GM21390 (cell line): ENCODE measurements at regions not wholly inside any gene's neighbourhood (a gene's known extent, or its start where the extent isn't known, plus 50 kb on each side); places are given as distances from the start of the nearest gene placed in this dataset.

ENCODE experiments used
- ATAC-seq: cut with Tn5 transposase; IDR thresholded peaks from one replicate; pipeline ENCODE4 v1.9.1; 2021; ENCODE audit not compliant: unreplicated experiment

- no peak for ATAC-seq
These were observed 97.6 kb downstream of the TM2D1 start for GRCh38 chr1:61627365-61627764.

GRCh38 chr1:61626816-61627215 lies 98.1 kb downstream of the TM2D1 start:
- no peak for ATAC-seq

- ATAC-seq, result no peak
These were observed 101.1 kb downstream of the TM2D1 start for GRCh38 chr1:61623852-61624251.

GRCh38 chr1:61620536-61620935 lies 104.4 kb downstream of the TM2D1 start:
- ATAC-seq, result no peak

- ATAC-seq, result no peak
These were observed 106.2 kb downstream of the TM2D1 start for GRCh38 chr1:61618755-61619154.

GRCh38 chr1:61618193-61618592 lies 106.7 kb downstream of the TM2D1 start:
- no peak for ATAC-seq

DNA sequence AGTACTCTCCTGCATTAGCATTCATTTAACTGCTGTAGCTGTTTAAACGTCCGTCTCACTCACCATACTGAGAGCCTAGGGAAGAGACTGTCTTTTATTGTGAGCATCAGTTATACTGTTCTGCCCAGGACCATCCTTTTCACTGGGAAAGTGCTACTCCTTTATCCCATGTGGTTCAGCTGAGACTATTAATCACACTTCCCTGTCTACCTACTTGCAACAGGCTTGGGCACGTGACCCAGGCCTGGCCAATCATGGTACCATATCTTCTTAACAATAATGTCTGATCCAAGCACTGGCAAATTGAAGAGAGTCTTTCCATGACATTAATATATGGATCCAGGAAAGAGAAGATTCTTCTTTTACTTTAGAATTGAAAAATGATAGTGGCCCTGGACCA lies 108.1 kb downstream of the TM2D1 start:
- no peak for ATAC-seq

- no peak for ATAC-seq
These were observed 112.3 kb downstream of the TM2D1 start for GRCh38 chr1:61612602-61613001.

GRCh38 chr1:61609040-61609439 lies 115.9 kb downstream of the TM2D1 start:
- ATAC-seq, result no peak

DNA sequence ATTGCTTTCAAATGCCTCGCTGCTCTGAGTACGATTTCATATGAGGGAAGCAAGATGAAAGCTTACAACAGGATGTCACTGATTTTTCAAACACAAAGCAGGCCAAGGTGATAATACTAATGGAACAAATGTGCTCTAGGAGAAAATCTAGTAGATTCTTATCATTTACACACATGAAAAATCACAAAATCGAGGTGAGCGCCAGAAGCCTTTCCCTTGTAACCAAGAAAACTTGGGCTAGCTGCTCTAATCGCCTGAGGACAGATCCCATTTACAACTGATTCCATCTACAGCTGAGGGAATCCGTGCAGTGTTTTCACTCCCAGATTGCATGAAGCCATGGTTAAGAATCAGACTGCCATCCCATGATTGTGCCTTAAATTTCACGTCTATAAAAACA lies 117.5 kb downstream of the TM2D1 start:
- no peak for ATAC-seq

DNA sequence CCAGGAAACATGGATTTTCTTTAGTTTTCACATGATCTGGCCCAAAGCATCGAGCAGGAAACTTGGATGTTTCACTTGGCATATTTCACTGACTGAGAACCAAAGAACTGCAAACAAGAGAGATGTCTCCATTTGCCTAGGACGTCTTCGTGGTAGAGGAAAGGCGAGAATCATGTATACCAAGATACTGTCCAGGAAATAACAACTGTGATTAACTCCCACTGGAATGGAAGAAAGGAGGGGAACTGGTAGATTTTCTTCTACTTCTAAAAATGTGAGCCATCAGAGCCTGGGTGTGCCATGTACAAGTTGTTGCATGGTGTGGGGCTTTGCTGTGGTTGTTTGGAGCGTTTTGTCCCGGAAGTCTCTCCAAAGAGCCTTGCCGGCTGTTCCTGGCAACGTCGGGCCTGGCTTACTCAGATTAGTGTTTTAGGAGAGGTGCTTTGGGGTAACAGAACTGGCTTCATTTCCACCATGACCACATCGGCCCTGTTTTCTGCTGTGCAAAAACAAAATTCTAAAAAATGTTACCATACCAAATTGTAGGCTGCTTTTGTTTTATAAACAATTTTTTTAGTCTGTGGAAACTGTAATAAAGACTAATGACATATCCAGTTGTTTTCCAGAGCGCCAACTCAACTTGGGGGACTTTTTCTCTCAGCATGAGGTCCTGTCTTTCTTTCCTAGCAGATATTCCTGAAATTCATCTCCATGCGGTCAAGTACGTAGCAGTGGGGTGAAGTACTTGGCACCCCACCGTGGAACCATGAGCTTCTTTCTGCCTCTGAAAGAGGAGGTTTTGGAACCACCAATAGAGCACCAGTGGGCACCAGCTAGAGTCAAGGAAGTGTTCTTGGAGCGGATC lies 118.3 kb downstream of the TM2D1 start:
- no peak for ATAC-seq

DNA sequence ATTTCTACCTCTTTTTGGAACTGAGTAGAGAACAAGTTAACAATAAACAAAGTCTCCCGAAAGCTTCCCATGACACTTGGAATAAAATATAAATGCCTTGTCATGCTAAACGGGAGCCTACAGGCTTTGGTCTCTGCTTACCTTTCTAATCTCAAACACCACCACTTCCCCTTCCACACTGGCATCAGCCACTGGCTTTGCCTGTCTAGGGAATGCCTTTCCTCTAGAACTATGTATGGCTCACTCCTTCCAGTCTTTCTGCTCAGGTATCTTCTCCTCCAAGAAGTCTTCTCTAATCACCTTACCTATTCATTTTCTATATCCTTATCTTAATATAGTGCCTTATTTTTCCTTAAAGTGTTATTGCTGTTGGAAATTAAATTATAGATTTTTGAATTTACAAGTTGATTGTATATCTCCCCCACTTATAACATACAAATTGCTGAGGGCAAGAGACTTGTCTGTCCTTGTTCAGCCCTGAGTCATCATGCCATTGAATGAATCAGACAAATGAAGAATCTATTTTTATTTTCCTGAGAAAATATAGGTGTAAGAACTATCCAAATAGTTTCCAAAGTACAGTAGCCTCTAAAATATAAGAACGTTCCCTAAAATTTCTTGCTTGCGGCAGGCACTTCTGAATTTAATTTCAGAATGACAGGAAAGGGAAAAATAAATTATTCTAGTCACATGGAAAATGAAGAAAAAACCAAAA lies 119.2 kb downstream of the TM2D1 start:
- ATAC-seq, result no peak

GRCh38 chr1:61604684-61605083 lies 120.3 kb downstream of the TM2D1 start:
- no peak for ATAC-seq

DNA sequence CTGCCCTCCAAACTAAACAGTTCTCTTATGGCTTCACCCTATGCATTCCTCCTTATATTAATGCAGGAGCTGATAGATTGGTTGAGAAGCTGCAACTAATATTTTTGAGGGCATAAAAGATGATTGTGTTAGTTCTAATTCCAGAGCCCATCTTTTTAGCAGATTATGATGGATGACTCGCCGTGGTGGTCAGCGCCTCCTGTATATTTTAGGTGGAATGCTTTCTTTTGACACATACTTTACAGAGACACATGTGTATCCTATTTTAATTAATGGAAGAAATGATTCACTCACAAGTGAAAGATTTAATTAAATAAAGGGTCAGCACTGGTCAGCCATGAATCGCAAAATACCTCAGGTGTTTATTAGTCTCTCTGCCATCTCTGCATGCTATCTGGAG lies 120.7 kb downstream of the TM2D1 start:
- no peak for ATAC-seq

DNA sequence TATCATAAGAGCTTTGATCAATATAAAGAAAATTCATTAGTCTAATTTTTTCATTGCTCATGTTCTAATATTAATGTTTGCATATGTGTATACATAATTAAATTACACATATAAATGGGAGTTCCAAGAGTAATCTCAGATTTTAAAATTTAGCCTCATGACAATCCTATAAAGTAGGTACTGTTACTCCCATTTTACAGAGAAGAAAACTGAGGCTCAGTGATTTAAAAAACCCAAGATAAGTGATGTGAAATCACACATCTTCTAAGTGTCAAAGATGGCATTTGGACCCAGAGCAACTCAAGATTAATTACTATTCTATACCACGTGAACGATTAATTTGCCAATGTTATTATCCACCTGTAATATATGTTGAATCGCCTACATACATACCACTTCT lies 122.3 kb downstream of the TM2D1 start:
- ATAC-seq, result no peak

GRCh38 chr1:61597601-61598000 lies 127.3 kb downstream of the TM2D1 start:
- ATAC-seq, result no peak

GRCh38 chr1:61593331-61593730 lies 131.6 kb downstream of the TM2D1 start:
- no peak for ATAC-seq

DNA sequence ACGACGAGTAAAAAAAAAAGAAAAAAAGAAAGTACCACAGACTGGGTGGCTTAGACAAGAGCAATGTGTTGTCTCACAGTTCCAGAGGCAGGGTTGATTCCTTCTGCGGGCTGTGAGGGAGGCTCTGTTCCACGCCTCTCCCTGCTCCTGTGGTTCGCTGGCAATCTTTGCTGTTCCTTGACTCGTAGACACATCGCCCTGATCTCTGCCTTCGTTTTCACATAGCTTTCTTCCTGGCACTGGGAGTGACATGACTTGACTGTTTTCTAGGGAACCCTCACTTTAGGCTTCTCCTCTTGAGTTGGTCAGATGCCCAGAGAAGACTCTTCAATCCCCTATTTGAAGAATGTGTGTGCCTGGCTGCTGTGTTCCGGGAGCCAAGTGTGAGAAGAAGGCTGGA lies 133.6 kb downstream of the TM2D1 start:
- ATAC-seq, result no peak

- ATAC-seq, result peak; percentile 98
These were observed 135.9 kb downstream of the TM2D1 start for GRCh38 chr1:61588736-61589672.

- no peak for ATAC-seq
These were observed 139.2 kb downstream of the TM2D1 start for GRCh38 chr1:61585714-61586113.

GRCh38 chr1:61583703-61584102 lies 141.2 kb downstream of the TM2D1 start:
- no peak for ATAC-seq
